CD4-positive, alpha-beta T cell treated with Interleukin-6 for 4 hours (primary cell): ENCODE measurements at regions not wholly inside any gene's neighbourhood (a gene's known extent, or its start where the extent isn't known, plus 50 kb on each side); places are given as distances from the start of the nearest gene placed in this dataset.
A peak's percentile ranks its signal among the peaks of the same experiment; 100 is the strongest.

Source experiments
- DNase-seq: peaks from one replicate; pipeline ENCODE4 v3.0.0-alpha.2; 2020; ENCODE audit warnings: mixed read lengths

GRCh38 chr15:81987628-81988027, 58.2 kb downstream of the MEX3B start:
- no peak for DNase-seq

- no peak for DNase-seq
These were observed 62.3 kb downstream of the MEX3B start for GRCh38 chr15:81983497-81983896.

DNA sequence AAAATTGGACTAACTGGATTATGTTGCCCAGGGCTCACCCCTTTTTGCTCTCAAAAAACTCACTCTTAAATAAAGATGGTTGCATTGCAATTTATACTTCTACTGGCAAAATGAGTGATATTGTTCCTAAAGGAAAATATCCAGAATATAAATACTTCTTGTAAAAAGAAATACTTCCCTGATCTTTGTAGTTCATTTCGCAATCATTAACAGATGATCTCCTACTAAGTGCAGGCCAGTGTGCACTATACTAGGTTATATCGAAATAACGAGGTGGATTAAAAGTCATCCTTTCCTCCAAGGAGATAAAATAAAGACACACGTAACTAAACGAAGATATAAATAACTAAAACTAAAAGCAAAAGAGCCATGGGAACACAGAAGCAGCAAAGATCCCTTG, 63.0 kb downstream of the MEX3B start:
- DNase-seq, result no peak

DNA sequence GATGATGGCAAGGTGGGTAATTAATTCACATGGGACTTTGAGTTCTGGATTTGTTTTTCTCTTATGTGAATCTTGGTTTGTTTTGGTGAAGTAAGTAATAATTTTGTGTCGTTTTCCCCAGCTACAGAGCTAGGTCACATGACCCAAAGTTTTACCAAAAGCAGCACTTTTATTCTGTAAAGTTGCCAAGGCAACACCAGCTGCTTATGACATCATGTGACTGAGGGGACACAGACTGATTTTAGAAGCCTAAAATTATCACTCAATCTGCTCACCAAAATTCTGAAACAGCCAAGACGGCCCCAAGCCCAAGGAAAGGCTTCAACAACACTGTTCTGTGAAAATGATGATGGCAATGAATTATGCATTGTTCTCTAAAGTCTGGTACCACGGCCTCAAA, 63.9 kb downstream of the MEX3B start:
- no peak for DNase-seq

DNA sequence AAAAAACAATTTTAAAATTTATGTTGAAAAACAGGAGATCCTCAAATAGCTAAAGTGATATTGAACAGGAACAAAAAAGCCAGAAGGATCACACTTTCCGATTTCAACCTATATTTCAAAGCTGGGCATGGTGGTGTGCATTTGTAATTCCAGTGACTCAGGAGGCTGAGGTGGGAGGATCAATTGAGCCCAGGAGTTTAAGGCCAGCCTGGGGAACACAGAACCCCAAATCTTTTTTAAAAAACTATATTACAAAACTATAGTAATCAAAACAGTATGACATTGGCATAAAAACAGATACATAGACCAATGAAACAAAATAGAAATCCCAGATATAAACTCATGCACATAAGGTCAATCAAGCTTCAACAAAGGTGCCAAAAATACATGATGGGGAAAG, 68.4 kb downstream of the MEX3B start:
- DNase-seq, result no peak

- DNase-seq, result no peak
These were observed 77.1 kb downstream of the MEX3B start for GRCh38 chr15:81968691-81969090.

DNA sequence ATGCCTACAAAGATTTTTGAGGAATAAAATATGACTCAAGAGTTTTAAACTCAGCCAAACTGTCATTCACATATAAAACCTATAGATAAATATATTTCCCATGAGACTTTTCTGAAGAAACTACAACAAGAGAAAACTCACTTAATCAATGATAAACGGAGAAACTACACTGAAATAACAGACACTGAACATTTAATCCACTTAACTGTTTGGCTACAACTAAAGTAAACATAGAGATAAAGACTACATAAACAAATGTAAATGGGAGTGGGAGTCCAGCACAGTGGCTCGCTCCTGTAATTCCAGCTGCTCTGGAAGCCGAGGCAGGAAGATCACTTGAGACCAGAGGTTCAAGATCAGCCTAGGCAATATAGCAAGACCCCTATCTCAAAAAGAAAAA, 79.2 kb downstream of the MEX3B start:
- DNase-seq, result no peak

DNA sequence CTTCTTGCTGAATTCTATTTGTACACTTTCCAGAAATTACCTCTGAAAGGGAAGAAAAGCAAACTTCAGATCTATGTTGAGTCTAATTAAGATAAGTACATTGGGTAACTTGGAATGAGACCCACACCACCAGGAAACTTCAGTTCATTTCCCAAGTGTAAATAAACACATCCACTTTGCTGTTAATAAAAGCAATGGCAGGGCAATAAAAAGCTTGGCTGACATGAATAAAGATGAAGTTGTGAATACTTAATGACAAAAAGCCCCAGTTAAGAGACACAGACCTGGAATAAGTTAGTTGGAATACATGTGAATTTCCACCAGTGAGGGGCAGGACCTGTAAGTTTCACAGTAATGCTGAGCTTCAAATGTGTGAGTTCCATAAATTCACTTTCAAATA, 83.3 kb downstream of the MEX3B start:
- no peak for DNase-seq

DNA sequence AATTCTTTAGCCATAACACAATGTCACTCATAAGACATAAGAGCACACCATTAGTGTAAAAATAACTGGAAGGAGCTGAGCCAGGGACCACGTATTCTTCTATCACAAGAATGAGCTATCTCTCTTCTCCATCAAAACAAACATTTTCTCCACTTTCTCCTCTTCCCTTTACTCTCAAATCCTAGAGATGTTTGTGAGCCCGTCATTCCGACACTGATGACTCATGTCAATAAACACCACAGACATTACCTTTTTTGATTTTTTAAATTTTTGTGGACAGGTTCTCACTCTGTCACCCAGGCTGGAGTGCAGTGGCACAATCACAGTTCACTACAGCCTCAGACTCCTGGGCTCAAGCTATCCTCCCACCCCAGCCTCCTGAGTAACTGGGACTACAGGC, 86.6 kb downstream of the MEX3B start:
- DNase-seq, result no peak

- DNase-seq, result no peak
These were observed 88.1 kb downstream of the MEX3B start for GRCh38 chr15:81957698-81958097.

DNA sequence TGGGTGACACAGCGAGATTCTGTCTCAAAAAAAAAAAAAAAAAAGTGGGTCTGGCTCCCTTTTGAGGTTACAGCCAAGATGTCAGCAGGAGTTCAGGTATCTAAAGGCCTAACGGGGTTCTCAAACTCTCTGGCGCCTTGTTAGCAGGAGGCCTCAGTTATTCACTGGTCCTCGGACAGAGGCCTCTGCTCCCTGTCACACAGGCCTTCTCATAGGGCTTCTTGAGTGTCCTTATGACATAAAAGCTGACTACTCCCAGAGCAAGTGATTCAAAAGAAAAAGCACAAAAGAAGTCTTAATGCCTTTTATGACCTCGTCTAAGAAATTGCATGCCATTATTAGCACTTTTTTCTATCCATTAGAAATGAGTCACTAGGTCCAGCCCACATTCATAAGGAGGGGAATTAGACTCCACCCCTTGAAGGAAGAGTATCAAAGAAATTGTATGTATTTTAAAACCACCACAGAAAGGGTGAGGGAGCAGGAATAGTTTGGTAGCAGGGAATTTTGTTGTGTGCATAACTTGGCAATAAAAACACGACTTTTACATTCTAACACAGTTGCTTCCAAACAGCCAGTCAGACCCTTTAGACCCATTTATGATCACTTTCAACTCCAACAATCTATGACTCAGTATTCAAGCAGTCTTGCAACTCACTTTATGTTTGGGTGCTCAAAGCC, 90.3 kb downstream of the MEX3B start:
- DNase-seq, result no peak

DNA sequence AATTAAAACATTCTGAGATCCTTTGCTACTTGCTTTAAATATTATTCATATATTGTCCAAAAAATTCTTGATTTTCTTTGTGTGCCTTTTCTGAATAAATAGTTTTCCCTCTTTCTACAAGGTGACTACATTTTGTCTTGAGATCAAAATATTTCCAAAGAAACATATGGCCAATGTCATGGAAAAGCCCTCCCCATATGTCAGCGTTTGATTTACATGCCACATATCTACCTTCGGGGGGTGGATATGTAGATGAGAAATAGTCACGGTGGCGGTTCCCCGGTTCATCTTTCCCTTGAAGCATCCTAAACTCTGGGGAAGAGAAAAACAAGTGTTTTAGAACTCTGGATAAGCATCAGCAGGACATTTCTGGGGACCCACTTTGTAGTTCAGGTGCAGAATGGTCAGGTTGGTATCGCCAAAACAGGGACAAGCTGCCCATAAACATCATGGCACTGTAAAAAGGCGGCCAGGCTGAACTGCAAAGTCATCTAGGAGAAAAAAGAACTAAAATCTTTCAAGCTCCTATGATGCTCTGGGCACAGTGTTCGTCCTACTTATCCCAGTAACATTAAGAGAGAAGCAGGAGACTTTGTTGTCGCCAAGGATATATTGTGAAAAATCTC, 91.5 kb downstream of the MEX3B start:
- no peak for DNase-seq

- DNase-seq, result no peak
These were observed 94.9 kb downstream of the MEX3B start for GRCh38 chr15:81950841-81951414.

GRCh38 chr15:81948751-81949150, 97.1 kb downstream of the MEX3B start:
- no peak for DNase-seq

DNA sequence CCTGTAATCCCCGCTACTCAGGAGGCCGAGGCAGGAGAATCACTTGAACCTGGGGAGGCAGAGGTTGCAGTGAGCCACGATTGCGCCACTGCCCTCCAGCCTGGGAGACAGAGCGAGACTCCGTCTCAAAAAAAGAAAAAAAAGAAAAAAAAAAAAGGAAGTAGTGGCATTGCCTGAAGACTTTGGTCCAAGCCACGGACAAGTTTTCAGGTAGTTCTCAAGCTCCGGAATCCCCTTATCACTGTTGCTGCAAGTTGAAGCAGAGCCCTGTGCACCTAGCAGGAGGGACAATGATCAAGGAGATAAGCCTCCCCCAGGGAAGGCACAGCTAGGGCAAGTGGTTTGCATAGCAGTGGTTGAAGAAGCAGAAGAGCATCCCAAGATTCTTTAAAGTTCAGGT, 97.6 kb downstream of the MEX3B start:
- no peak for DNase-seq

DNA sequence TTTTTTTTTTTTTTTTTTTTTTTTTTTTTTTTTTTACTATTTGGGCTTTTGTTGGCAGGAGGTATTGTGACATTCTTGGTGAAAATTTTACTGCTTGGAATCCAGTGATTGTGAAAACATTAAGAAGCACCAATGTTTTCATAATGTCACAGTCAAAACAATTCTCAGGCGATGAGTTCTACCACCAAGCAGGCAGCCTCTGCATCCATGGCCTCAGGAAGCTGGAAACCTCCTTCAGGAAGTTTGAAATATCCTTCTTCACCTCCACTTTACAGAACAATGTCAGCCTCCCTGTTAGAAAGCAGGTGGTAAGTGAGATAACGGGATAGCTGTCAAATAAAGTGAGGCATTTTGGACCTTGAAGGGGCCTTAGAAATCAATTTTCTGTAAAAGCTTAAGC, 98.3 kb downstream of the MEX3B start:
- DNase-seq, result no peak

DNA sequence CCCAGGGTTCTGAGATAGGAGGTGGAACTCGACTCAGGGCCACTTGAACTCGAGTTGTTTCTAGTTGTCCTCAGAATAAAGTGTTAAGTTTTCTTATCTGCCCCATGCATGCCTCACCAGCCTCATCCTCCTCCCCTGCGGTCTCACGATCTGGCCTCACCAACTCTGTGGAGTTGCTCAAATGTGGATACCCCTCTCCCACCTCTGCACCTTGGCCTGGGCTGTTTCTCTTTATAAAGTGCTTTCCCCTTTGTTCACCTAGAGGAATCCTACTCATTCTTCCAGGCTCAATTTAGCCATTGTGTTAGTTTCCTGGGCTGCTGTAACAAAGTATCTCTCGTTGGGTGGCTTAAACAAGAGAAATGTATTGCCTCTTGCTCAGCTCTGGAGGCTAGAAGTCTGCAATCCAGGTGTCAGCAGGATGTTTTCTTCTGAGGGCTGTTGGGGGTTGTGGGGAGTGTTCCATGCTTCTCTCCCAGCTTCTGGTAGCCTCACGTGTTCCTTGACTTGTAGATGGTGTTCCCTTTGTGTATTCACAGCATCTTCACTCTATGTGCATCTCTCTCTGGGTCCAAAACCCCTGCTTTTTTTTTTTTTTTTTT, 100.7 kb downstream of the MEX3B start:
- no peak for DNase-seq

- DNase-seq, result no peak
These were observed 103.1 kb downstream of the MEX3B start for GRCh38 chr15:81942655-81943195.

DNA sequence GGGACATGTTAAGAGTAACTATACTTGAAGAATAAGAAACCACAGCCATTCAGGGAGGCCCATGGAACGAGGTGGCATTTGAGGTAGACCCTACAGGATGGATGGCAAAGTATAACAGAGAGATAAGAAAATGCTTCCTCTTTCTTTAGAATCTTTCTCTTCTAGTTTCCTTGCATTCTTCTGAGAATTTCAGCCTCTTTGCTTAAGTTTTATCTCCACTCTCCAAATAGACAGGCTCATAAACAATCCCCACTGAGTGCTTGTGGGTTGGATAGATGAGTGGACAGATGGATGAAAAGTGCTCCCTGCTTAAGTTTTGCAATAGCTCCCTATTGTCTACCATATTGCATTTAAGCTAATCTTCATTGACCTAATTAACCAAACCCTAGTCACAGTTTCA, 103.7 kb downstream of the MEX3B start:
- no peak for DNase-seq

GRCh38 chr15:81941479-81941878, 104.3 kb downstream of the MEX3B start:
- no peak for DNase-seq

GRCh38 chr15:81940467-81941451, 105.1 kb downstream of the MEX3B start:
- DNase-seq, result no peak

GRCh38 chr15:81939604-81940440, 106.0 kb downstream of the MEX3B start:
- peak; percentile 2 for DNase-seq
